ENCODE measurements at regions not wholly inside any gene's neighbourhood (a gene's known extent, or its start where the extent isn't known, plus 50 kb on each side); places are given as distances from the start of the nearest gene placed in this dataset.

DNA sequence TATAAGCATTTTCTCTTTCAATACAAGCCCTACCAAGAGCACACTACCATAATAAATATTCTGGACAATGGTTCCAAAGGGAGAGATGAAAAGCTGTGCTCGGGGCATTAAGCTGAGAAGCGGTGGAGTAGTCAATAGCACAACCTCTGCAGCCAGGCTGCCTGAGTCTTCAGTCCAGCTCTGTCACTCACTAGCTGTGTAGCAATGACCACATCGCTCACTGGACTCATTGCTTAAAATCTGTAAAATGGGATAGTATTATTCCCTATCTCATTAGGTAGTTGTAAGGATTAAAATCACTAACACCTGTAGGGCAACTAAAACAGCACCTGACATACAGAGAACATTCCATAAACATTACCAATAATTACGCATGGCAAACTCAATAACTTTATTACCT, 199.9 kb upstream of the KLF14 start:
- peaks cover 3 to 14% (median 11%) of the 10 kb centered on the region in 3 donors for H3K36me3 ChIP-seq (ENCODE audit: control insufficient read depth in 3 of 3, insufficient read depth in 3 of 3, low read length in 3 of 3)
- no peak overlapping the region for H3K9ac ChIP-seq (ENCODE audit: low read depth in 1 of 3, low read length in 3 of 3)
- no peaks in the 10 kb centered on the region for H3K9me3 ChIP-seq (ENCODE audit: control insufficient read depth in 3 of 3, low read length in 3 of 3)
- H3K27me3 ChIP-seq (ENCODE audit: control insufficient read depth in 3 of 3, insufficient read depth in 3 of 3, low read length in 3 of 3) = no peaks in the 10 kb centered on the region
- H3K27ac ChIP-seq (ENCODE audit: low read depth, low read length) = no peak overlapping the region
- no peak overlapping the region for H3K4me3 ChIP-seq (ENCODE audit: low read length in 3 of 3)
- peaks cover 36 to 55% (median 40%) of the 10 kb centered on the region in 3 donors for H3K4me1 ChIP-seq (ENCODE audit: control insufficient read depth in 3 of 3, insufficient read depth in 3 of 3, low read length in 3 of 3)

- H3K4me1 ChIP-seq (ENCODE audit: control insufficient read depth in 3 of 3, insufficient read depth in 3 of 3, low read length in 3 of 3) = peaks cover 23 to 54% (median 42%) of the 10 kb centered on the region in 3 donors
- peaks cover 3 to 14% (median 11%) of the 10 kb centered on the region in 3 donors for H3K36me3 ChIP-seq (ENCODE audit: control insufficient read depth in 3 of 3, insufficient read depth in 3 of 3, low read length in 3 of 3)
- H3K27ac ChIP-seq (ENCODE audit: low read depth, low read length) = peak overlapping the region; percentile 21
- H3K27me3 ChIP-seq (ENCODE audit: control insufficient read depth in 3 of 3, insufficient read depth in 3 of 3, low read length in 3 of 3) = no peaks in the 10 kb centered on the region
- H3K9me3 ChIP-seq (ENCODE audit: control insufficient read depth in 3 of 3, low read length in 3 of 3) = no peaks in the 10 kb centered on the region
- H3K9ac ChIP-seq (ENCODE audit: low read depth in 1 of 3, low read length in 3 of 3) = no peak overlapping the region
- no peak overlapping the region for H3K4me3 ChIP-seq (ENCODE audit: low read length in 3 of 3)
These were observed 201.7 kb upstream of the KLF14 start for GRCh38 chr7:130935564-130936157.

DNA sequence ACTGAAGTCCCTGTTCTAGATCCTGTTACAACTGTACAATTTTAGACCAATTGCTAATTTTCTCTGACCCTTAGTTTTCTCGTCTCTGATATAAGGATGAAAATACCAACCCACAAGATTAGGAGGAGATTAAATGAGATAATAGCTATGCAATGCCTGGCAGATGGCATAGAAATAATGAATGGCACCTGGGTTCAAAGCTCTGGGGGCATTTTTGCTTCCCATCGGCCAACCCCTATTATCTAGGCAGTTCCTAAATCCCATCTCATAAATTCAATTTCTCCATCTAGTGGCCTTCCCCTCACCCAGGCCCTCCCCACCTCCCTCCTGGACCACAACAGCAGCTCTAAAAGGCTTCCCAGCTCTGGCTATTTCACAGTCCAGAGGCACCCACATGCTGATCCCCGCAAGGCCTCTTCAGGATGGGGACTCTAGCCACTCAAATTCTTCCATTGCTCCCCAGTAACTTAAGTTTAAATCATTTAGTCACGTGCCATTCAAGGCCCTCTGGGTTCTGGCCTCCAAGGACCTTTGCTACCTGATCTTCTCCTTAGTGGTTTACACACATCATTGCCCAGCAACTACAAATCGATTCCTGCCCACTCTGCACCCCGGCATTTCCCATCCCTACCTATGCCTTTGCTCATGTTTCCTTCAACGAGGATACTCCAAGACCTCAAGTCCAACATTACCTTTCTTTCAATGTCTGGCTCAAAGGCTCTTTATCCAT, 202.4 kb upstream of the KLF14 start:
- Histone ChIP-seq H3K4me1 (ENCODE audit: control insufficient read depth in 3 of 3, insufficient read depth in 3 of 3, low read length in 3 of 3) (peaks cover 22 to 58% (median 35%) of the 10 kb centered on the region in 3 donors), H3K27ac (ENCODE audit: low read depth, low read length) (no peak overlapping the region), H3K27me3 (ENCODE audit: control insufficient read depth in 3 of 3, insufficient read depth in 3 of 3, low read length in 3 of 3) (no peaks in the 10 kb centered on the region), H3K36me3 (ENCODE audit: control insufficient read depth in 3 of 3, insufficient read depth in 3 of 3, low read length in 3 of 3) (peaks cover 3 to 14% (median 11%) of the 10 kb centered on the region in 3 donors), H3K9me3 (ENCODE audit: control insufficient read depth in 3 of 3, low read length in 3 of 3) (no peaks in the 10 kb centered on the region), H3K9ac (ENCODE audit: low read depth in 1 of 3, low read length in 3 of 3) (no peak overlapping the region), H3K4me3 (ENCODE audit: low read length in 3 of 3) (no peak overlapping the region)

GRCh38 chr7:130937016-130937415, 203.0 kb upstream of the KLF14 start:
- Histone ChIP-seq H3K4me1 (ENCODE audit: control insufficient read depth in 3 of 3, insufficient read depth in 3 of 3, low read length in 3 of 3) (peaks cover 20 to 61% (median 32%) of the 10 kb centered on the region in 3 donors), H3K27ac (ENCODE audit: low read depth, low read length) (no peak overlapping the region), H3K9ac (ENCODE audit: low read depth in 1 of 3, low read length in 3 of 3) (no peak overlapping the region), H3K27me3 (ENCODE audit: control insufficient read depth in 3 of 3, insufficient read depth in 3 of 3, low read length in 3 of 3) (no peaks in the 10 kb centered on the region), H3K4me3 (ENCODE audit: low read length in 3 of 3) (no peak overlapping the region), H3K36me3 (ENCODE audit: control insufficient read depth in 3 of 3, insufficient read depth in 3 of 3, low read length in 3 of 3) (peaks cover 3 to 14% (median 11%) of the 10 kb centered on the region in 3 donors), H3K9me3 (ENCODE audit: control insufficient read depth in 3 of 3, low read length in 3 of 3) (no peaks in the 10 kb centered on the region)

GRCh38 chr7:130937830-130938229, 203.8 kb upstream of the KLF14 start:
- Histone ChIP-seq H3K27ac (ENCODE audit: low read depth, low read length) (peak overlapping the region; percentile 52), H3K4me1 (ENCODE audit: control insufficient read depth in 3 of 3, insufficient read depth in 3 of 3, low read length in 3 of 3) (peaks cover 19 to 62% (median 37%) of the 10 kb centered on the region in 3 donors), H3K4me3 (ENCODE audit: low read length in 3 of 3) (no peak overlapping the region), H3K27me3 (ENCODE audit: control insufficient read depth in 3 of 3, insufficient read depth in 3 of 3, low read length in 3 of 3) (no peaks in the 10 kb centered on the region), H3K9me3 (ENCODE audit: control insufficient read depth in 3 of 3, low read length in 3 of 3) (no peaks in the 10 kb centered on the region), H3K9ac (ENCODE audit: low read depth in 1 of 3, low read length in 3 of 3) (no peak overlapping the region), H3K36me3 (ENCODE audit: control insufficient read depth in 3 of 3, insufficient read depth in 3 of 3, low read length in 3 of 3) (peaks cover under 1 to 14% (median 9%) of the 10 kb centered on the region in 3 donors)

DNA sequence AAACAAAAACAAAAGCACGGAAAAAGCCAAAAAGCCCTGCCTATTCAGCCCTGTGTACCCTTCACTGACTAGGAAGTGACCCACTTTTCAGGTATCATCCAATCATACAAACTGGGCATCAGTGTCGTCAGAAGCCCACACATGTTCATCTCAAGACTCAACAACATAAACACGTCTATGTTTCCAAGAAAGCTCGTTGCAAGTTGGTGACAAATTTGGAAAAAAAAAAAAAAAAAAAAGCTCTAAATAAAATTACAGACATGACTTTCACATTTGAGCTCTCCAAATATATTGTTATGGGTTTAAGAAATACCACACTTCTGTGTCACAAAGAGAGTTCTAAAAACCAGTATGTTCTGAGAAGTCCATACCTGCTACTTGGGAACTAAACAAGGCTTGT, 204.7 kb upstream of the KLF14 start:
- Histone ChIP-seq H3K9ac (ENCODE audit: low read depth in 1 of 3, low read length in 3 of 3) (no peak overlapping the region), H3K36me3 (ENCODE audit: control insufficient read depth in 3 of 3, insufficient read depth in 3 of 3, low read length in 3 of 3) (peaks cover 0 to 14% (median 6%) of the 10 kb centered on the region in 3 donors), H3K27me3 (ENCODE audit: control insufficient read depth in 3 of 3, insufficient read depth in 3 of 3, low read length in 3 of 3) (no peaks in the 10 kb centered on the region), H3K4me3 (ENCODE audit: low read length in 3 of 3) (peak overlapping the region in 2 of 3 donors; percentile 1 to 39), H3K27ac (ENCODE audit: low read depth, low read length) (peak overlapping the region; percentile 52), H3K4me1 (ENCODE audit: control insufficient read depth in 3 of 3, insufficient read depth in 3 of 3, low read length in 3 of 3) (peaks cover 21 to 63% (median 43%) of the 10 kb centered on the region in 3 donors), H3K9me3 (ENCODE audit: control insufficient read depth in 3 of 3, low read length in 3 of 3) (no peaks in the 10 kb centered on the region)

GRCh38 chr7:130939321-130940095, 205.5 kb upstream of the KLF14 start:
- no peaks in the 10 kb centered on the region for H3K9me3 ChIP-seq (ENCODE audit: control insufficient read depth in 3 of 3, low read length in 3 of 3)
- H3K4me3 ChIP-seq (ENCODE audit: low read length in 3 of 3) = peak overlapping the region; percentile 37 to 87 (median 75)
- H3K27ac ChIP-seq (ENCODE audit: low read depth, low read length) = peak overlapping the region; percentile 52
- H3K9ac ChIP-seq (ENCODE audit: low read depth in 1 of 3, low read length in 3 of 3) = peak overlapping the region; percentile 47 to 90 (median 48)
- peaks cover 17 to 57% (median 51%) of the 10 kb centered on the region in 3 donors for H3K4me1 ChIP-seq (ENCODE audit: control insufficient read depth in 3 of 3, insufficient read depth in 3 of 3, low read length in 3 of 3)
- H3K27me3 ChIP-seq (ENCODE audit: control insufficient read depth in 3 of 3, insufficient read depth in 3 of 3, low read length in 3 of 3) = no peaks in the 10 kb centered on the region
- peaks cover 0 to 14% (median 6%) of the 10 kb centered on the region in 3 donors for H3K36me3 ChIP-seq (ENCODE audit: control insufficient read depth in 3 of 3, insufficient read depth in 3 of 3, low read length in 3 of 3)

GRCh38 chr7:130940326-130940725, 206.3 kb upstream of the KLF14 start:
- Histone ChIP-seq H3K27me3 (ENCODE audit: control insufficient read depth in 3 of 3, insufficient read depth in 3 of 3, low read length in 3 of 3) (no peaks in the 10 kb centered on the region), H3K9ac (ENCODE audit: low read depth in 1 of 3, low read length in 3 of 3) (peak overlapping the region; percentile 68 to 90 (median 84)), H3K36me3 (ENCODE audit: control insufficient read depth in 3 of 3, insufficient read depth in 3 of 3, low read length in 3 of 3) (peaks cover 0 to 11% (median 5%) of the 10 kb centered on the region in 3 donors), H3K27ac (ENCODE audit: low read depth, low read length) (peak overlapping the region; percentile 93), H3K4me1 (ENCODE audit: control insufficient read depth in 3 of 3, insufficient read depth in 3 of 3, low read length in 3 of 3) (peaks cover 22 to 64% (median 59%) of the 10 kb centered on the region in 3 donors), H3K4me3 (ENCODE audit: low read length in 3 of 3) (peak overlapping the region; percentile 70 to 87 (median 75)), H3K9me3 (ENCODE audit: control insufficient read depth in 3 of 3, low read length in 3 of 3) (no peaks in the 10 kb centered on the region)

- H3K27me3 ChIP-seq (ENCODE audit: control insufficient read depth in 3 of 3, insufficient read depth in 3 of 3, low read length in 3 of 3) = no peaks in the 10 kb centered on the region
- peak overlapping the region; percentile 93 for H3K27ac ChIP-seq (ENCODE audit: low read depth, low read length)
- peaks cover 0 to 8% (median 0%) of the 10 kb centered on the region in 3 donors for H3K36me3 ChIP-seq (ENCODE audit: control insufficient read depth in 3 of 3, insufficient read depth in 3 of 3, low read length in 3 of 3)
- H3K9me3 ChIP-seq (ENCODE audit: control insufficient read depth in 3 of 3, low read length in 3 of 3) = no peaks in the 10 kb centered on the region
- peak overlapping the region; percentile 68 to 90 (median 84) for H3K9ac ChIP-seq (ENCODE audit: low read depth in 1 of 3, low read length in 3 of 3)
- H3K4me3 ChIP-seq (ENCODE audit: low read length in 3 of 3) = peak overlapping the region; percentile 70 to 87 (median 75)
- peaks cover 25 to 65% (median 62%) of the 10 kb centered on the region in 3 donors for H3K4me1 ChIP-seq (ENCODE audit: control insufficient read depth in 3 of 3, insufficient read depth in 3 of 3, low read length in 3 of 3)
These were observed 206.9 kb upstream of the KLF14 start for GRCh38 chr7:130940907-130941306.
